SHP77 treated with DMSO at 0.1 percent for 48 hours (cell line): ENCODE measurements at regions not wholly inside any gene's neighbourhood (a gene's known extent, or its start where the extent isn't known, plus 50 kb on each side); places are given as distances from the start of the nearest gene placed in this dataset.

Experiments used
- DNase-seq: peaks from one replicate; lab custom pipeline; 2025; lab: John Stamatoyannopoulos, UW

GRCh38 chr3:56896357-56896756 is 94.6 kb upstream of the ARHGEF3 start:
- DNase-seq, result no peak

GRCh38 chr3:56894881-56895431 is 93.2 kb upstream of the ARHGEF3 start:
- DNase-seq, result no peak

GRCh38 chr3:56890448-56891091 is 88.8 kb upstream of the ARHGEF3 start:
- no peak for DNase-seq

- DNase-seq, result no peak
Observed at GRCh38 chr3:56889131-56889530, 87.4 kb upstream of the ARHGEF3 start.

- no peak for DNase-seq
Observed at GRCh38 chr3:56887402-56888025, 85.8 kb upstream of the ARHGEF3 start.

- DNase-seq, result no peak
Observed at GRCh38 chr3:56886314-56886713, 84.6 kb upstream of the ARHGEF3 start.

GRCh38 chr3:56885879-56886278 is 84.1 kb upstream of the ARHGEF3 start:
- no peak for DNase-seq

GRCh38 chr3:56885453-56885852 is 83.7 kb upstream of the ARHGEF3 start:
- no peak for DNase-seq

GRCh38 chr3:56884387-56884786 is 82.6 kb upstream of the ARHGEF3 start:
- DNase-seq, result no peak

- DNase-seq, result no peak
Observed at GRCh38 chr3:56883828-56884227, 82.1 kb upstream of the ARHGEF3 start.

- DNase-seq, result no peak
Observed at GRCh38 chr3:56882896-56883295, 81.1 kb upstream of the ARHGEF3 start.

GRCh38 chr3:56881841-56882240 is 80.1 kb upstream of the ARHGEF3 start:
- DNase-seq, result no peak

- no peak for DNase-seq
Observed at GRCh38 chr3:56880720-56881575, 79.2 kb upstream of the ARHGEF3 start.

GRCh38 chr3:56879436-56880215 is 77.9 kb upstream of the ARHGEF3 start:
- DNase-seq, result no peak

GRCh38 chr3:56878074-56878473 is 76.3 kb upstream of the ARHGEF3 start:
- DNase-seq, result no peak

GRCh38 chr3:56876916-56877315 is 75.2 kb upstream of the ARHGEF3 start:
- no peak for DNase-seq

GRCh38 chr3:56874269-56874668 is 72.5 kb upstream of the ARHGEF3 start:
- no peak for DNase-seq

GRCh38 chr3:56870436-56870835 is 68.7 kb upstream of the ARHGEF3 start:
- DNase-seq, result no peak

- DNase-seq, result no peak
Observed at GRCh38 chr3:56869157-56869889, 67.6 kb upstream of the ARHGEF3 start.

- DNase-seq, result no peak
Observed at GRCh38 chr3:56868706-56869105, 67.0 kb upstream of the ARHGEF3 start.

GRCh38 chr3:56867671-56868070 is 65.9 kb upstream of the ARHGEF3 start:
- DNase-seq, result no peak
